Breast epithelium (tissue), 4 donors: ENCODE measurements at regions not wholly inside any gene's neighbourhood (a gene's known extent, or its start where the extent isn't known, plus 50 kb on each side); places are given as distances from the start of the nearest gene placed in this dataset.

Experiments
- DNase-seq, 2 donors: peaks; one replicate each; pipeline ENCODE4 v3.0.0-alpha.2; 2019; ENCODE audit warnings: low spot score in 2 of 2
- H3K27ac ChIP-seq, 2 donors: fragments of 200-600 bp; sonication (generic) in 1 of 2; one replicate each; pipeline ENCODE4 v1.5.1; 2016 to 2019; ENCODE audit warnings: mild to moderate bottlenecking in 1 of 2
- H3K27me3 ChIP-seq, 2 donors: fragments of 200-600 bp; sonication (generic) in 1 of 2; one replicate each; pipeline versions ENCODE4 v1.5.1 to v1.6.0; 2017 to 2019; ENCODE audit warnings: control low read depth in 1 of 2, mild to moderate bottlenecking in 1 of 2
- H3K36me3 ChIP-seq: fragments of 200-600 bp; one replicate; pipeline ENCODE4 v1.5.1; 2019
- H3K4me1 ChIP-seq, 2 donors: fragments of 200-600 bp; sonication (generic); one replicate each; pipeline ENCODE4 v1.5.1; 2016 to 2019; ENCODE audit warnings: control low read depth in 1 of 2
- H3K4me3 ChIP-seq, 3 donors: fragments of 200-600 bp; sonication (generic); 1 replicate in 2 of 3; 2 replicates in 1 of 3; pipeline ENCODE4 v1.5.1; 2016 to 2019; ENCODE audit warnings: mild to moderate bottlenecking in 3 of 3, moderate library complexity in 2 of 3
- H3K9me3 ChIP-seq, 2 donors: fragments of 200-600 bp; sonication (generic) in 1 of 2; one replicate each; pipeline ENCODE4 v1.5.1; 2016 to 2019; ENCODE audit warnings: control low read depth in 1 of 2
- CTCF ChIP-seq, 3 donors: fragments of 450-650 bp; IDR thresholded peaks; one replicate each; pipeline ENCODE4 v1.5.1; 2016 to 2017; ENCODE audit warnings: antibody characterized with exemption in 3 of 3, mild to moderate bottlenecking in 3 of 3, moderate library complexity in 3 of 3
- POLR2A ChIP-seq: fragments of 450-650 bp; IDR thresholded peaks from one replicate; pipeline ENCODE4 v1.6.1; 2016; ENCODE audit warnings: antibody characterized with exemption, mild to moderate bottlenecking, moderate library complexity
- POLR2AphosphoS5 ChIP-seq, 3 donors: sonication (generic); formaldehyde crosslinking; IDR thresholded peaks; one replicate each; pipeline ENCODE4 v1.6.1; 2017; ENCODE audit warnings: antibody characterized with exemption in 3 of 3
- intact Hi-C: fragments of 100-400 bp; cut with DNase I; formaldehyde crosslinking; loops from one replicate; pipeline ENCODE4 v1.15.1; 2023; ENCODE audit warnings: low total_unique reads

- no peak for TF ChIP-seq CTCF (IDR thresholded peaks at IDR 0.05)
- TF ChIP-seq POLR2AphosphoS5 (IDR thresholded peaks at IDR 0.05), result no peak
- no peak for TF ChIP-seq POLR2A
- no peaks in the 10 kb centered on the region for H3K27me3 ChIP-seq
- H3K27ac ChIP-seq, result no peak overlapping the region
- intact Hi-C loops, result no loop called here
- no peak for DNase-seq
- H3K9me3 ChIP-seq, result no peaks in the 10 kb centered on the region
- no peaks in the 10 kb centered on the region for H3K4me1 ChIP-seq
- H3K4me3 ChIP-seq, result no peak overlapping the region
- no peaks in the 10 kb centered on the region for H3K36me3 ChIP-seq
Measured at GRCh38 chr5:125874057-125874456, 549.2 kb upstream of the GRAMD2B start.

GRCh38 chr5:125874717-125875116 lies 548.5 kb upstream of the GRAMD2B start:
- H3K36me3 ChIP-seq, result no peaks in the 10 kb centered on the region
- H3K4me3 ChIP-seq, result no peak overlapping the region
- H3K27ac ChIP-seq, result no peak overlapping the region
- H3K27me3 ChIP-seq, result no peaks in the 10 kb centered on the region
- intact Hi-C loops, result no loop called here
- no peak for TF ChIP-seq CTCF (IDR thresholded peaks at IDR 0.05)
- TF ChIP-seq POLR2A, result no peak
- no peak for TF ChIP-seq POLR2AphosphoS5 (IDR thresholded peaks at IDR 0.05)
- DNase-seq, result no peak
- H3K4me1 ChIP-seq, result no peaks in the 10 kb centered on the region
- H3K9me3 ChIP-seq, result no peaks in the 10 kb centered on the region

- H3K4me1 ChIP-seq, result no peaks in the 10 kb centered on the region
- no peak overlapping the region for H3K27ac ChIP-seq
- H3K4me3 ChIP-seq, result no peak overlapping the region
- TF ChIP-seq POLR2A, result no peak
- no peak for TF ChIP-seq POLR2AphosphoS5 (IDR thresholded peaks at IDR 0.05)
- no peak for TF ChIP-seq CTCF (IDR thresholded peaks at IDR 0.05)
- no peaks in the 10 kb centered on the region for H3K36me3 ChIP-seq
- no peaks in the 10 kb centered on the region for H3K9me3 ChIP-seq
- intact Hi-C loops, result no loop called here
- no peaks in the 10 kb centered on the region for H3K27me3 ChIP-seq
- no peak for DNase-seq
Measured at GRCh38 chr5:125877248-125877647, 546.0 kb upstream of the GRAMD2B start.

GRCh38 chr5:125882061-125882460 lies 541.1 kb upstream of the GRAMD2B start:
- H3K36me3 ChIP-seq, result no peaks in the 10 kb centered on the region
- H3K9me3 ChIP-seq, result no peaks in the 10 kb centered on the region
- H3K27me3 ChIP-seq, result no peaks in the 10 kb centered on the region
- H3K27ac ChIP-seq, result no peak overlapping the region
- DNase-seq, result no peak
- H3K4me1 ChIP-seq, result no peaks in the 10 kb centered on the region
- intact Hi-C loops, result no loop called here
- TF ChIP-seq POLR2A, result no peak
- TF ChIP-seq POLR2AphosphoS5 (IDR thresholded peaks at IDR 0.05), result no peak
- TF ChIP-seq CTCF (IDR thresholded peaks at IDR 0.05), result no peak
- no peak overlapping the region for H3K4me3 ChIP-seq

- Histone ChIP-seq H3K4me1 (no peaks in the 10 kb centered on the region), H3K27ac (no peak overlapping the region), H3K4me3 (no peak overlapping the region), H3K36me3 (no peaks in the 10 kb centered on the region), H3K9me3 (no peaks in the 10 kb centered on the region), H3K27me3 (no peaks in the 10 kb centered on the region)
- TF ChIP-seq CTCF (IDR thresholded peaks at IDR 0.05), result no peak
- TF ChIP-seq POLR2AphosphoS5 (IDR thresholded peaks at IDR 0.05), result no peak
- TF ChIP-seq POLR2A, result no peak
- intact Hi-C loops, result no loop called here
- DNase-seq, result no peak
Measured at GRCh38 chr5:125883223-125883622, 540.0 kb upstream of the GRAMD2B start.
